ENCODE measurements at regions not wholly inside any gene's neighbourhood (a gene's known extent, or its start where the extent isn't known, plus 50 kb on each side); places are given as distances from the start of the nearest gene placed in this dataset.

GRCh38 chr5:144971108-144971850 lies 800.6 kb downstream of the KCTD16 start:
- DNase-seq (ENCODE audit: low spot score): no peak

DNA sequence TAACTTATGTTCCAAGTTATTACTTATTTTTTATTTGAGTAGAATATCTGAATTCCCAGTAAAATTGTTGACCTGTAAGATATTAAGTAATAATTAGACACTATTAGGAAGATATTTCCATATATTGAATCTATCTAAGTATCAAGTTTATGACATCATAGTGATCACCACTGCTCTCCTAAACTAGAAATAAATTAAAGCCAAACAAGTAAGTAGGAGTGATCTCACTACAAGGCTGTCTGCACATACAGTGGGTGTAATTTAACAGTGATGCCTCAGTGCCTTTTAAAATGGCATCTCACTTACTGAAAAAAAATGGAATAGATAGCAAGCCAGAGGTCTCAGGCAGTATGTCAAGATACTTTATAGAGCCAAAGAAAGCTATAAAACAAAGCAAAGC lies 789.6 kb downstream of the KCTD16 start:
- no peak for DNase-seq (ENCODE audit: low spot score)

DNA sequence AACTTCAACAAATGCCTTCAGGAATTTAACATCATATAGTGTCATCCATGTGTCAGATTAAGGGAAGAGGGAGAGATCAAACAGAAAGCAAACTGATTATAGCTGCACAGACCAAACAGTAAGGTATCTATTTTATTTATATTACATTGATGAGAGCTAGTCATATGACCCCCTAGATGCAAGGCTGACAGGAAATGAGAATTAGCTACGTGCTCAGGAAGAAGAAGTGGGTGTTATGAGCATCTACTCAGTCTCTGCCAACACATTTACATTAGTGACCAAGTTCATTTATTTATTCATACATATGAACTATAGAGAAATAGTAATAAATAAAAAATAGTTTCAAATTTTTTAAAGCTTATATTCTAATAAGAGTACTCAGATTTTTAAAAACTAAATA lies 787.3 kb downstream of the KCTD16 start:
- no peak for DNase-seq (ENCODE audit: low spot score)

DNA sequence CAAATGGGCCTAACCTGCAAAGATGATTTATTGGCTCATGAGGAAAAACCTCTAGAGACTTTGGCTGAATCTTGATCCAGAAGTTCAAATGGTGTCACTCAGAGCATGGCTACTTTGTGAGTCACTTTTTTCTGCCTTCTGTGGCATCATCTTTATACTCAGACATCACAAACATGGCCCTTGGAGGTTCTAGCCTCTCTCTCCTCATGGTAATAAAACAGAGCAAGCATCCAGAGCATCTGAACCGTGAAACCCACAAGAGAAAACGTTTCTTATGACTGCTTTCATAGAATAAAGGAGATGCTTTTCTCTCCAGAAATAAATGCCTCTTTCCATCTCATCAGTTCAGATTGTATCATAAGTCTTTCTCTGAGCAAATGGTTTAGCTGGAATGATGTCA lies 780.3 kb downstream of the KCTD16 start:
- DNase-seq (ENCODE audit: low spot score): no peak

DNA sequence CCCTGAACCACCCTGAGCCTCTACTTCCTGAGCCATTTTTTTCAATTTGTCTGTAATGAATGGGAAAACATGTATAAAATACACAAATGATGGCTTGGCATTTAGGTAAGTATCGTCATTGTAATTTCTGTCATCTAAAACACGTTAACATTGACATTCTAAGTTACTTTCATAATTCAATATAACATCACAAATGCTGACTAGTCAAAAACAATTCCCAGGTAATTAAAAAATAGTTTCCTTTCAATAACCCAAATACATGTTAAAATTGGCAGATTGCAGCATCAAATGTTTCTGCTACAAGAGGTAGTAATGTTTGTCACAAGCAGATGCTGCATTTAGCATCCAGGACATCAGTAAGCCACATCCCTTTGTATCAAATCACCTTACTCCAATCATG lies 776.4 kb downstream of the KCTD16 start:
- DNase-seq (ENCODE audit: low spot score): no peak

DNA sequence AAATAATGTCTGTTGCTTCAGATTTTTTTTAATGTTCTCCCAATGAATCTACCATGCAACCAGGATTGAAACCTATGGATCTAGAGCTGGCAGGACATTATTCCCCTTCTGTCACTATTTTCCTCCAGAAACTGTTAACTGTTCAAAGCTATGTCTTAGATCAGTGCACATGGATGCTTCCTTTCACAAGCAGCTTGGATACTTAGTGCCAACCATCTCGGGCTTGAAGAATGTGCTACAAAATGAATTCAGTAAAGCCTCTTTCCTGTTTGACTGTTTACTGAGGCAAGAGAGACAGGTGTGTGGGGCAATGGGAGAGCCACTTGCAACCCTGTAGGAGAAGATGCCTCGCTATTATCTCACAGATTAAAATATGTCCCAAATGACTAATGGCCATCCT lies 774.8 kb downstream of the KCTD16 start:
- no peak for DNase-seq (ENCODE audit: low spot score)

DNA sequence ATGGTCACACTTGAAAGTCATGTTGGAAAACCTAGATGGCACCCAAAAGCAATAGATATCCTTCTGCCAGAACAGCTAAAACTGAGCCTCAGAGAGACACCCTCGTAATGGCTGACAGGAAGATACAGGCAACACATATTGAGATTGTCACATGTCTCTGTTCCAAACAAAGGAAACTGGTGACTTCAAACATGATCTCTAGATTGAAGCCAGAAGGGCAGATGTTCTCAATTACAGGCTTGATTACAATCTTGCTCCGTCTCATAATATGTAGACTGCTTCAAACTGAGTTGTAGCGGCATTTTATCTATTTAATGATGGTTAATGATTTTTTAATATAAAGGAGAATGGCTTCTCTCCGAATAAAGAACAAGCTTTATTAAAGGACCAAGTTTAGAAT lies 774.3 kb downstream of the KCTD16 start:
- DNase-seq (ENCODE audit: low spot score): no peak

DNA sequence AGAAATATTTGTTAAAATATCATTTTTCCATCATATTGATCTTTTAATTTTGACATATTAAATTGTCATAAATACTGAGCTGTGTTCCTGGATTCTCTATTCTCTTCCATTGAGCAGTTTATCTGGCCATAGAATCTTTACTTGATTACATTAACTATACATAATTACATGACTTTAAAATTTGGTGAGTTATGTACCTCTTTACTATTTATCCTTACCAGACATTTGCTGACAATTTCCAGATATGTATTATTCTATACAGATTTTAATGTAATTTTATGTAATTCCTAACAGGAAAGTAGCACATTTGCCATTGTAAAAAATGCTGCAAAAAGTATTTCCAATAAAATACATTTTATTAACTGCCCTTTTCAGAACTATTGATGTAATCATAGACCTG lies 770.3 kb downstream of the KCTD16 start:
- no peak for DNase-seq (ENCODE audit: low spot score)

- DNase-seq (ENCODE audit: low spot score): no peak
Observed at GRCh38 chr5:144918371-144918770, 747.7 kb downstream of the KCTD16 start.

GRCh38 chr5:144915452-144915851 lies 744.8 kb downstream of the KCTD16 start:
- no peak for DNase-seq (ENCODE audit: low spot score)

DNA sequence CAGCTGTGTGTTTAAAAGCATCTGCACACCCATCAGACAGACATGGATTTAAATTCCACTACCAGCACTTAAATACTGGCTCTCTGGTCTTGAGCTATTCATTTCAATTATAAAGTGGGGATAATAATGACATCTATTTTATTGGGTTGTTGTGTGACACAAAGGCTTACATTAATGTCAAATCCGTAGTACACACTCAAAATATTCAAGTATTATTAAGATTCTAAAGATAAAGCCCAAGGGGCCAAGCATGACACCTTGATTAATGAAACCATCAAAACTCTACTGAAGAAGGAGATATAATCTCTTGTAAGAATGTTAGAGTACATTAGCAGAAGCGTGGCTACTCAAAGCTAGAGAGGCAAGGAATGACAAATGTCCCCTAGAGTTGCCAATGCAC lies 743.0 kb downstream of the KCTD16 start:
- DNase-seq (ENCODE audit: low spot score): no peak

DNA sequence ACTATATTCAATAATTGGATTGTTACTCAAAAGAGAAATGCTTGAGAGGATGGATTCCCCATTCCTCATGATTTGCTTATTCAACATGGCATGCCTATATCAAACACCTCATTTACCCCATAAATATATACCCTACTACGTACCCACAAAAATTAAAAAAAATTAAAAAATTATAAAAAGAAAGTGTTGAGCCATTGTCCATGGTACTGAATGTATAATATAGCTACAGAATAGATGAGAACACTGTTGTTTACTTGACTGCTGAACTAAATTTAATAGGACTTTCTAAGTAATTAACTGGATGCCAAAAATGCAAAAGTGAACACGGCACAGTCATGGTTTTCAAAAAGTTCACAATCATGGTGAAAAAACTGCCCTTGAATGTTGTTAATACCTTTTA lies 725.8 kb downstream of the KCTD16 start:
- no peak for DNase-seq (ENCODE audit: low spot score)

DNA sequence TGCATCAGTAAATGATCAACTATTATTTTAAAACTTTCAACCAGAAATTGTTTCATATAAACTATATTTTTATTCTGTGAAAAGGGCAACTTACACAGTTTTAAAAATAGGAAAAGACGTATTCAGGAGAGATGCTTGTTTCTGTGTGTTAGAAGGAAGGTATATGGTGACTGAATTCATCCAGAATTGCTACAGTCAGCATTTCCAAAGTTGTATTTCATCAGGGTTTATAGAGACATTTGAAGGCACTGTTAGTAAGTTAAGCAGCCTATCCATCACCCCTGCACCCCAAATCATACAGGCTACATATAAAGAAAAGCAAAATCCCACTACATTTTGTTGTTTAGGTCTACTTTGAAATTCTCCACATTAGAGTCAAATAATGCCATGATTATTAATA lies 716.0 kb downstream of the KCTD16 start:
- DNase-seq (ENCODE audit: low spot score): no peak

- DNase-seq (ENCODE audit: low spot score): no peak
Observed at GRCh38 chr5:144882739-144883283, 712.1 kb downstream of the KCTD16 start.

GRCh38 chr5:144880513-144880912 lies 709.8 kb downstream of the KCTD16 start:
- DNase-seq (ENCODE audit: low spot score): no peak

- DNase-seq (ENCODE audit: low spot score): no peak
Observed at GRCh38 chr5:144876990-144877389, 706.3 kb downstream of the KCTD16 start.

GRCh38 chr5:144873076-144873475 lies 702.4 kb downstream of the KCTD16 start:
- no peak for DNase-seq (ENCODE audit: low spot score)

DNA sequence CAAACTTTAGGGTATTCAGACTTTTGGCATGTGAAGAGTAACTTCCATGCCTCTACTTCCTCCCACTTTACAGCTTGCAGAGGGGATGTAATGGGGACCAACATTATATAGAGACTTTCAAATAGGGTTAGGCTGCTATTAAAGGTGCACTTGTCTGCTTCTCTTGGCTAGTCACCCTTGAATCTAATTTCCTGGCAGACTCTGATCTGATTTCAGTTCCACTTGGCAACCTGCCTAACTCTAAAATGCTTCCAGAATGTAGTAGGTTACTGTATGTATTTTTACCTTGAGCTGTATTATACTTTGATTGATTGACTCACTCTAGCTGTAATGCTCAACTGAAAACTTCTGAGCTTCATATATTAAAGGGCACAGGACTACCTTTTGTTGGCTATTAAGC lies 693.4 kb downstream of the KCTD16 start:
- DNase-seq (ENCODE audit: low spot score): no peak

DNA sequence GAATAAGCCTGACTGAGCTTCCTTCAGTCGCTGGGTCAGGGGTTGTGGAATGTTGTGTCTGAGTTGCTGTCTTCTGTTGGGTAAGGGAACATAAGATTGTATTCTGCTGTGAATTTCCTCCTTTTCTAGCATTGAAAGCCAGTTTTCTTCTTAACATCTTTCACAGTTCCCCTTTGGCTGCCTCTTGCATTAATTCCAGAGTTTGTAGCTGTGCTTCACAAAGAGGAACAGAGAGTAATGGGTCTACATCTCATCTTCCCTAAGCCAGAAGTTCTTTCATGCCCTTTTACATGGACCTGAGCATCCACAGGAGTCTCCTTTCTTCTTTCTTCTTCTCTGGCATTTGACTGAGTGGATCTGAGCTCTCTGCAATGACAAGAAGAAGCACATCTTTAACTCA lies 686.8 kb downstream of the KCTD16 start:
- DNase-seq (ENCODE audit: low spot score): no peak

GRCh38 chr5:144844086-144844485 lies 673.4 kb downstream of the KCTD16 start:
- no peak for DNase-seq (ENCODE audit: low spot score)

GRCh38 chr5:144832416-144832815 lies 661.7 kb downstream of the KCTD16 start:
- no peak for DNase-seq (ENCODE audit: low spot score)

DNA sequence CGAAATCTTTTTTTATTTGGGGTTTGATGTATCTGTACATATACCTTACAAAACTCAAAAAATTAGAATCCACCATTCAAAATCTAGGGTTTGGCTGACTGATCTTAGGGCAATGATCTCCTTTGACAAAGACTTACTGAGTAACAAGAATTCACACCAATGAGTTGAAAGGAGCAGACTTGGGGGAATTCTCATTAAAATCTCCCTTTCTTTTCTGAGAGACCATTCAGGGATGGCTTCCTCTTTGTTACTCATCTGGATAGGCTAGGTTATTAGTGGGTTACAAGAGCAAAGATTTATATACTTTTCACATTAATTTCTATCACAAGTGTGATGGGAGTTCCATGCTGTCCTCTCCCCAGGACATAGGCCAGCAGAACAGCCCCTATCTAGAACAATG lies 661.0 kb downstream of the KCTD16 start:
- DNase-seq (ENCODE audit: low spot score): no peak

GRCh38 chr5:144822503-144822902 lies 651.8 kb downstream of the KCTD16 start:
- no peak for DNase-seq (ENCODE audit: low spot score)

DNA sequence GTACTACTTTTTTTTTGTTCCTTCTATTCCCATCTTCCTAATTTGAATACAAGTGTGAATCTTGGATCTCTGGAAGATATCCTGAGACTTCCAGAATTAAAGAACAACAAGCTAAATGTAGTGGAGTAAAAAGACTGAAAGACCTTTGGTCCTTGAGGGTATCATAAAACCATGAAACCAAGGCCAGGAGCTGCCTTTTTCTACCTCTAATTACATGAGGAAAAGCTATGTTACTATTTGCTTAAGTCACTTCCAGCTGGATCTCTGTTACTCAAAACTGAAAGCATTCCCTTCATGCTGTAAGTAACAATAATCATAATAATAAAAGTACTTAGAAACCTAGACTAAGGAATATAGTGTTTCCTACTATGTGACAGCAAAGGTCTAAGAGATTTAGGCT lies 649.6 kb downstream of the KCTD16 start:
- no peak for DNase-seq (ENCODE audit: low spot score)
